ENCODE measurements at regions not wholly inside any gene's neighbourhood (a gene's known extent, or its start where the extent isn't known, plus 50 kb on each side); places are given as distances from the start of the nearest gene placed in this dataset.
A peak's percentile ranks its signal among the peaks of the same experiment; 100 is the strongest.

DNA sequence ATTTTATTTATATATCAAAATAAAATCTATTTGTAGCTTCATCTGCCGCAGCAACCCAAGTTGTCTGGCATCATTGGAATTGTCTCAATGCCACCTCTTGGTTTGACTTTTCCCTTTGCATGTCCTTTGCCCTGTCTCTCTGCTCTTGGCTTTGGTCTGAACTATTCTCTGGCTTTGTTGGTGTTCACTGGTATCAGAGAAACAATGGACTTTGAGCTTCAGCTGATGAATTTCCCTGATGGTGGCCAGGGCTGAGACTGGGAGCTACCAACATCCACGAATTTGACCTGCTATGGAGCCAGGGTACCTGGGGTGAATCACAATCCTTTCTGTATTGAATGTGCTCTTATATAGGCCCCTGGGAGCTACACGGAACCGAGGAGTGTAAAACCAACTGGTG is 311.7 kb upstream of the KIAA1217 start:
- H3K36me3 Mint-ChIP-seq (ENCODE audit: low read depth): peaks cover 3% of the 10 kb centered on the region
- H3K9me3 Mint-ChIP-seq: peaks cover 4% of the 10 kb centered on the region
- no peak overlapping the region for H3K27ac Mint-ChIP-seq
- H3K27me3 Mint-ChIP-seq (ENCODE audit: low read depth): peaks cover 4% of the 10 kb centered on the region
- H3K4me1 Mint-ChIP-seq: no peaks in the 10 kb centered on the region
- no peak overlapping the region for H3K4me3 Mint-ChIP-seq
- no peak for TF ChIP-seq CTCF (IDR thresholded peaks at IDR 0.05; ENCODE audit: unreplicated experiment in 3 of 3)

GRCh38 chr10:23897861-23898260 is 311.1 kb upstream of the KIAA1217 start:
- no peak overlapping the region for H3K27ac Mint-ChIP-seq
- peaks cover 4% of the 10 kb centered on the region for H3K27me3 Mint-ChIP-seq (ENCODE audit: low read depth)
- no peak overlapping the region for H3K4me3 Mint-ChIP-seq
- peaks cover 4% of the 10 kb centered on the region for H3K9me3 Mint-ChIP-seq
- H3K4me1 Mint-ChIP-seq: no peaks in the 10 kb centered on the region
- TF ChIP-seq CTCF (IDR thresholded peaks at IDR 0.05; ENCODE audit: unreplicated experiment in 3 of 3): no peak
- H3K36me3 Mint-ChIP-seq (ENCODE audit: low read depth): peaks cover 3% of the 10 kb centered on the region

- H3K27ac Mint-ChIP-seq: no peak overlapping the region
- no peak for TF ChIP-seq CTCF (IDR thresholded peaks at IDR 0.05; ENCODE audit: unreplicated experiment in 3 of 3)
Observed at GRCh38 chr10:23899166-23899565, 309.8 kb upstream of the KIAA1217 start.

DNA sequence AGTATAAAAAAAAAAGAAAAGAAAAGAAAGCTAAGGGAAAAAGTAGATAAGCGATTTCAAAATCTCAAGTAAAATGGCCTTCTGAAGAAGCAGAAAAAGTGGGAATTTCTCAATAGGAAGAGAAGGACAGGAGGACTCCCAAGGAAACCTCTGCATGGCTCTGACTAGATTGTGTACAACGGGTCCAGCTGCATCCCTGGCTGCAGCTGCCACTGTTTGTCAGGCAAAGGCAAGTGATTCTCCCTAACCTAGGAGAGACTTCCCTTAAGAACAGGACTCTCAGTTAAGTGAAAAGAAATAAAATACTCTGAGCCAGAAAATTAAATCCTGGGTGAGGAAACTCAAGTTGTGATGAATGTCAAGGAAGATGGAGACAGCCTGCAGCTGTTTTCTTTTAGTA is 298.6 kb upstream of the KIAA1217 start:
- H3K36me3 Mint-ChIP-seq (ENCODE audit: low read depth): no peaks in the 10 kb centered on the region
- H3K9me3 Mint-ChIP-seq: peaks cover 11% of the 10 kb centered on the region
- peaks cover 5% of the 10 kb centered on the region for H3K27me3 Mint-ChIP-seq (ENCODE audit: low read depth)
- H3K4me3 Mint-ChIP-seq: no peak overlapping the region
- peaks cover 21% of the 10 kb centered on the region for H3K4me1 Mint-ChIP-seq
- no peak for TF ChIP-seq CTCF (IDR thresholded peaks at IDR 0.05; ENCODE audit: unreplicated experiment in 3 of 3)
- peak overlapping the region; percentile 40 to 47 (median 45) for H3K27ac Mint-ChIP-seq

More at GRCh38 chr10:23899166-23899565, 309.8 kb upstream of the KIAA1217 start:
- Mint-ChIP-seq H3K4me1 (no peaks in the 10 kb centered on the region), H3K4me3 (no peak overlapping the region), H3K36me3 (ENCODE audit: low read depth) (peaks cover 3% of the 10 kb centered on the region), H3K27me3 (ENCODE audit: low read depth) (peaks cover 4% of the 10 kb centered on the region), H3K9me3 (peaks cover 4% of the 10 kb centered on the region)

- H3K27ac Mint-ChIP-seq: peak overlapping the region in 1 of 3 experiments; percentile 17
- H3K9me3 Mint-ChIP-seq: peaks cover 6% of the 10 kb centered on the region
- H3K27me3 Mint-ChIP-seq (ENCODE audit: low read depth): no peaks in the 10 kb centered on the region
- H3K4me3 Mint-ChIP-seq: no peak overlapping the region
- peaks cover 38% of the 10 kb centered on the region for H3K4me1 Mint-ChIP-seq
- TF ChIP-seq CTCF (IDR thresholded peaks at IDR 0.05; ENCODE audit: unreplicated experiment in 3 of 3): no peak
- H3K36me3 Mint-ChIP-seq (ENCODE audit: low read depth): no peaks in the 10 kb centered on the region
Observed at GRCh38 chr10:23912884-23913404, 296.0 kb upstream of the KIAA1217 start.

- Mint-ChIP-seq H3K27ac (no peak overlapping the region), H3K36me3 (ENCODE audit: low read depth) (no peaks in the 10 kb centered on the region), H3K9me3 (no peaks in the 10 kb centered on the region), H3K4me3 (no peak overlapping the region), H3K27me3 (ENCODE audit: low read depth) (no peaks in the 10 kb centered on the region), H3K4me1 (peaks cover 47% of the 10 kb centered on the region)
- no peak for TF ChIP-seq CTCF (IDR thresholded peaks at IDR 0.05; ENCODE audit: unreplicated experiment in 3 of 3)
Observed at GRCh38 chr10:23914641-23915040, 294.3 kb upstream of the KIAA1217 start.

Measured in nephron (organoid).